Hematopoietic multipotent progenitor cell treated with erythropoietin and hydrocortisone succinate and interleukin-3 and kit ligand, for 6 days (in vitro differentiated cells): ENCODE measurements at regions not wholly inside any gene's neighbourhood (a gene's known extent, or its start where the extent isn't known, plus 50 kb on each side); places are given as distances from the start of the nearest gene placed in this dataset.
"Not testable (repeated sequence)": the region's sequence is repeated elsewhere in the genome, so short reads cannot be mapped to it uniquely, and the experiment has no call there.

Source experiments
- DNase-seq: peaks from one replicate; pipeline ENCODE4 v3.0.0-alpha.2; 2015

GRCh38 chr2:180927030-180927686 is 53.2 kb upstream of the UBE2E3 start:
- DNase-seq: no peak

- DNase-seq: no peak
Observed at GRCh38 chr2:180925700-180926099, 54.7 kb upstream of the UBE2E3 start.

- no peak for DNase-seq
Observed at GRCh38 chr2:180924063-180924462, 56.3 kb upstream of the UBE2E3 start.

- DNase-seq: no peak
Observed at GRCh38 chr2:180910831-180911665, 69.4 kb upstream of the UBE2E3 start.

- no peak for DNase-seq
Observed at GRCh38 chr2:180907731-180908130, 72.7 kb upstream of the UBE2E3 start.

GRCh38 chr2:180905461-180905860 is 74.9 kb upstream of the UBE2E3 start:
- DNase-seq: no peak

DNA sequence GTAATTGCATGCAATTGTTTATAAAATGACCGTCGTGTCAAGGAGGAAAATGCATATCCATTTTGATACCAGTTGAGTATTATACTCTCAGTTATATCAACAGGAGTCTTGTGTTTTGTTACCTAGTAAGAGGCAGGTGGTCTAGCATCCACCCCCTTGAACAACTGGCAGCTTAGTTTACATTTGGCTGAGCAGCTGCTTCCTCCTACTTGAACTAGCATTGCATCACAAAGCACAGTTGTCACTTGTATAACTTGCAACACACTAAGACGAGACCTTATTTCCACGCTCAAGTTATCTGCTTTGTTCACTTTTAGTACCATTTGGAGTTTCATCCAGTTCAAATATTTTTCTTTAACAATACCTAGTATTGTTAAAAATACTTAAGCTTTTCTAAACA is 75.4 kb upstream of the UBE2E3 start:
- DNase-seq: no peak

DNA sequence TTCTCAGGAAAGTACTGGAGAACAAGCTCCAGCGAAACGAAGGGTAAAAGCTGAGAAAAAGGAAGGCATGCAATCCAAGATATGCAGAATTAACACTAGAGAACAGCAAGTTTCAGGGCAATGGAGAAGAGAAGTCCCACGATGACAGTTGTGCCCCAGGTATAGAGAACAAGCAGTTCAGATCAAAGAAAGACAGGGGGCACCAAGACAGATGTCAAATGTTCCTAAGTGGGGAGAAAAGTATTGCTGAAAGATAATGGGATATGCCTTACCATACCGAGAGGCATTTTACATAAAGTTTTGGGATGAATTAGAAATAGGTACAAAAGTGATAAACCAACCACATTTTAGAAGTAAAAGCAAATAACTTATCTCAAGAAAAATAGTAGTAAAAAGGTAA is 79.1 kb upstream of the UBE2E3 start:
- no peak for DNase-seq

GRCh38 chr2:180893752-180894151 is 86.7 kb upstream of the UBE2E3 start:
- no peak for DNase-seq

DNA sequence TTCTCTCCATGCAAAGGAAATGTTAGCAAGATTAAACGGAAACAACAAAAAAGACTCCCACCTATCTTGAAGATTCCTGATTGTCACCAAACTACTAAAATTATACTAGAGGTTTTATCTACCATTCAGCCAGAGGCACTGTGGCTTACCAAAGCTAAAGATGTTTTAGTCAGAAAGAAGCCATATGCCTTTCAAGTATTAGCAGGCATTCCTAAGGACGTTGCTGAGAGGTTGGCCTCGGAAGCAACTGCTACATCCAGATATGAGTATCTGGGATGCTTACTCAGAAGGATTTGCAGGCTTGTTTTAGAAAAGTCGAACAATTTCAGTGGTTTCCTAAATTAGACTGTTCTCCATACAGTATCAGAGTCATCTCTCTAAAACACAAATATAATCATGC is 88.3 kb upstream of the UBE2E3 start:
- no peak for DNase-seq

GRCh38 chr2:180891360-180891759 is 89.0 kb upstream of the UBE2E3 start:
- no peak for DNase-seq

- no peak for DNase-seq
Observed at GRCh38 chr2:180890781-180891180, 89.6 kb upstream of the UBE2E3 start.

DNA sequence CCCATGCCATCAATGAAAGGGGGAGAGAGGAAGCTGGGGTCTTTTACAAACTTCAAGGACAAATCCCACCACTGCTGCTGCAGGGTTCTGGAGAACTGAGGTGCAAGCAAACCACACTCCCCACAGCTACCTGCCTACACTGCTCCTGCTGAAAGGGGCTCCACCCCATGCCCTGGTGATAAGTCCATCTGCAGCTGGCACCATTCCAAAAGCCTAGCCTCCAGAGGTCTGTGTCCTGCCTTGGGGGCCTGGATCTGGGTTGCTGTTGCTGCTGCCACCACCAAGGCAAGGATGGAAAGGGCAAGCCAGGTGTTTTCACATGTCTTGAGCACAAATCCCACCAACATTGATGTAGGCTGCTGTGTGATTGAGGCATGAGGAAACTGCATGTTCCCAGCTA is 97.4 kb upstream of the UBE2E3 start:
- DNase-seq: no peak

DNA sequence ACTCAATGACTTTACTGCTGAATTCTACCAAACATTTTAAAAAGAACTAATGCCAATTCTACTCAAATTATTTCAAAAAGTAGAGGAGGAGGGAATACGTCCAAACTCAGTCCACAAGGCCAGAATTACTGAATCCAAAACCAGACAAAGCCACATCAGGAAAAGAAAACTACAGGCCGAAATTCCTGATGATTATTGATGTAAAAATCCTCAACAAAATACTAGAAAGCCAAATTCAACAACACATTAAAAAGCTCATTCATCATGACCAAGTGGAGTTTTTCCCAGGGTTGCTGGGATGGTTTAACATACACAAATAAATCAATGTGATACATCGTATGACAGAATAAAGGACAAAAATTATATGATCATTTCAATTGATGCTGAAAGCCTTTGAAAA is 103.9 kb upstream of the UBE2E3 start:
- no peak for DNase-seq

DNA sequence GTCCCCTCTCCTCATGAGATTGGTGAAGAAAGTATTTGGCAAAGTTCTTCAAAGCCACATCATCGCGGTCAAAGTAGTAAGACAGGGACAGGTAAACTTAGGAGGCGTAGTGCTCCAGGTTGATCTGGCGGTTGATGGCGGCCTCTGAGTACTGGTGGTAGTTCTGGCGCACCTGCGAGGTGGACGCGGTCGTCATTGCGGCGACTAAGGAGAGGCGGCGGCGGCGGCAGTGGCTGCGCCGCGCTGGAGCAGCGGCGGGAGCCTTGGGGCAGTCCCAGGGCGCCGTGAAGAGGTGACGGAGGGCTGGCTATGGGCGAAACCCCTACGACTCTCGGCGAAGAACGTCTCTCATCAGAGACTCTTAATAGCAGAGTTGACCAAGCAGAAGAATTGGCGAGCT is 107.2 kb upstream of the UBE2E3 start:
- DNase-seq: no peak

GRCh38 chr2:180872781-180873180 is 107.6 kb upstream of the UBE2E3 start:
- not testable (repeated sequence) for DNase-seq

- no peak for DNase-seq
Observed at GRCh38 chr2:180872255-180872654, 108.2 kb upstream of the UBE2E3 start.

- DNase-seq: no peak
Observed at GRCh38 chr2:180871649-180872048, 108.8 kb upstream of the UBE2E3 start.

GRCh38 chr2:180849851-180850250 is 130.6 kb upstream of the UBE2E3 start:
- no peak for DNase-seq

DNA sequence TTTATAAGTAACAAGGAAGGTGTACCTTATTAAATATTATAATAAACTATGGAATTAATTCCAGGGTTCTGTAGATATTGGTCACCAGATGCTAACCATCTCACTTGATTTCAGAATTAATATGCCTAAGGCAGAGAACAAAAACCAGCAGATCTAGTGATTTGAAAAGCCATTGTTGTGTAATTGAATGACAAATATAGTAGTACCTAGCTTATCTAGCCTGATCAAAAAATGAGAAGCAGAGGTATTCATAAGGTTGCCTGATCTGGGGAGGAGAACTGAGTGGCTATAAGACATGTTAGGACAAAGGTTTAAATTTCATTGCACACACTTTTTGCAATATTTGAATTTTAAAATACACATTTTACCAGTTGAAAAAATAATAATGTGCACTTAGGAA is 132.0 kb upstream of the UBE2E3 start:
- DNase-seq: no peak

DNA sequence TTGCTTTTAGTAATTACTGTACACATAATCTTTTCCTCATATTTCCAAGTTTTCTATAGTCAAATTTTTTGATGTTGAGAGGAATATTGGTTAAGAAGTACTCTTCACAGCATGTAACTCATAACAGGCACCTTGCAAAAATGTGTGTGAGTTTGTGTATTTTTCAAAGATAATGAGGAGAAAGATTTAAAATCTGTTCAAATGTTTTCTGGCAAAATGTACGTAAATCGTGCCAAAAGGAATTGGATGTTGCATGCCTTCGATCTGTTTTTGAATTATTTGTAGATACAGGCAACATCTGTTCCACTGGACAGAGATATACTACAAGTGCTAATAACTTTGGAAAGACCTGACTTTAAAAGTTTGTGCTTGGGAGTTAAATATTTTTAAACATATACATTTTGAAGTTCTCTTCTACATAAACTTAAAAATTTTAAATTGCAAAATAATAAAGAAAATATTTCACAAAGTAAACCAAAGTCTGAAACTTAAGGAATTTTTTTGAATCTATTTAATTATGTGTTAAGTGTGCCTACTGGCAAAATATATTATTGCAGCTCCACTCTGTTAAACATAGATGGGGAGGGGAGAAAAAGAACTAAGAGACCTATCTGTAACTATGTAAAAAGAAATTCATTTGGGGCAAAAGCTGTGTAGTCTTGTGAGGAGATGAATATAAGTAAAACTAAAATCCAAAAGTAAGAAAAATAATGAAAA is 133.5 kb upstream of the UBE2E3 start:
- no peak for DNase-seq

GRCh38 chr2:180842461-180842860 is 137.9 kb upstream of the UBE2E3 start:
- DNase-seq: no peak

DNA sequence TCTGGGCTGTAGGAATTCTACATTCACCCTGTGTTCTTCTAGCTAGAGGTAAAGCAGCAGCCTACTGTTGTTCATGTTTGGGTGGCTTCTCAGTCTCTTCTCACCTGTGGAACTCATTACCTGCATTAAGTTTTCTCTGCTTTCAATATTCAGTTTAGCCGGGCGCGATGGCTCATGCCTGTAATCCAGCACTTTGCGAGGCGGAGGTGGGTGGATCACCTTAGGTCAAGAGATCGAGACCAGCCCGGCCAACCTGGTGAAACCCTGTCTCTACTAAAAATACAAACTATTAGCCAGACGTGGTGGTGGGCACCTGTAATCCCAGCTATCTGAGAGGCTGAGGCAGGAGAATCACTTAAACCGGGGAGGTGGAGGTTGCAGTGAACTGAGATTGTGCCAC is 139.8 kb upstream of the UBE2E3 start:
- DNase-seq: no peak

DNA sequence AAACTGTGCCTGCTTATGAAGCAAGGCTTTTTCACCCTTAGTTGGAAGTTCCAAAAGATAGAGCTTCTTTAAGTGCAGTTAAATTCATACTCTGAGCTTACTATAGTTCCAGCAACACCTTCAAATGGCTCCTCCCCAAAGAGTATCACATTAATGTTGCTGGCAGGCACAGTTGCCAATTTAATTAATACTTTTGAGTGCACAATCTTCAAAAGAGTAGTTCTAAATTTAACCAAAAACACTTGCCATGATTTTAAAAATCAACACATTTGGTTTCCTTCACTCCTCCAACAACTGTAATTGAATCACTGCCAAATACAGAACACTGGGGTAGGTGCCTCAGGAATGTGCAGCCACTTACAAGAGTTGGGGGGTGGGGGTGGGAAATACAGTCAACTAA is 150.6 kb upstream of the UBE2E3 start:
- no peak for DNase-seq
